Activated naive CD8-positive, alpha-beta T cell treated with anti-CD3 and anti-CD28 coated beads for 36 hours (primary cell): ENCODE measurements at regions not wholly inside any gene's neighbourhood (a gene's known extent, or its start where the extent isn't known, plus 50 kb on each side); places are given as distances from the start of the nearest gene placed in this dataset.

ENCODE experiments used
- DNase-seq: peaks from one replicate; pipeline ENCODE4 v3.0.0; 2021
- H3K27ac Mint-ChIP-seq: one replicate; pipeline ENCODE4 v1.8.0; 2022; ENCODE audit warnings: mild to moderate bottlenecking, moderate library complexity, mixed read lengths
- H3K27me3 Mint-ChIP-seq: one replicate; pipeline ENCODE4 v1.8.0; 2022; ENCODE audit warnings: mild to moderate bottlenecking, mixed read lengths
- H3K36me3 Mint-ChIP-seq: one replicate; pipeline ENCODE4 v1.8.0; 2021; ENCODE audit warnings: mild to moderate bottlenecking, mixed read lengths
- H3K4me1 Mint-ChIP-seq: one replicate; pipeline ENCODE4 v1.8.0; 2021; ENCODE audit warnings: mixed read lengths
- H3K4me3 Mint-ChIP-seq: one replicate; pipeline ENCODE4 v1.8.0; 2022; ENCODE audit warnings: mild to moderate bottlenecking, moderate library complexity, mixed read lengths
- H3K9me3 Mint-ChIP-seq: one replicate; pipeline ENCODE4 v1.8.0; 2022; ENCODE audit warnings: mixed read lengths

GRCh38 chrX:118167361-118167760, 50.8 kb upstream of the KLHL13 start:
- Mint-ChIP-seq H3K27ac (no peak overlapping the region), H3K36me3 (no peaks in the 10 kb centered on the region), H3K9me3 (no peaks in the 10 kb centered on the region), H3K27me3 (peaks cover 3% of the 10 kb centered on the region), H3K4me1 (no peaks in the 10 kb centered on the region), H3K4me3 (no peak overlapping the region)
- no peak for DNase-seq

- no peaks in the 10 kb centered on the region for H3K9me3 Mint-ChIP-seq
- peaks cover 3% of the 10 kb centered on the region for H3K27me3 Mint-ChIP-seq
- H3K4me1 Mint-ChIP-seq: peaks cover 2% of the 10 kb centered on the region
- DNase-seq: no peak
- H3K4me3 Mint-ChIP-seq: no peak overlapping the region
- H3K27ac Mint-ChIP-seq: no peak overlapping the region
- no peaks in the 10 kb centered on the region for H3K36me3 Mint-ChIP-seq
These were observed 54.7 kb upstream of the KLHL13 start for GRCh38 chrX:118171356-118171755.

GRCh38 chrX:118174516-118175098, 58.0 kb upstream of the KLHL13 start:
- Mint-ChIP-seq H3K27me3 (no peaks in the 10 kb centered on the region), H3K9me3 (no peaks in the 10 kb centered on the region), H3K4me3 (no peak overlapping the region), H3K4me1 (peaks cover 2% of the 10 kb centered on the region), H3K36me3 (no peaks in the 10 kb centered on the region), H3K27ac (no peak overlapping the region)
- DNase-seq: no peak

GRCh38 chrX:118177708-118178107, 61.1 kb upstream of the KLHL13 start:
- no peaks in the 10 kb centered on the region for H3K9me3 Mint-ChIP-seq
- no peak overlapping the region for H3K27ac Mint-ChIP-seq
- no peaks in the 10 kb centered on the region for H3K36me3 Mint-ChIP-seq
- no peak overlapping the region for H3K4me3 Mint-ChIP-seq
- peaks cover 2% of the 10 kb centered on the region for H3K4me1 Mint-ChIP-seq
- no peaks in the 10 kb centered on the region for H3K27me3 Mint-ChIP-seq
- no peak for DNase-seq

GRCh38 chrX:118178450-118178849, 61.8 kb upstream of the KLHL13 start:
- no peaks in the 10 kb centered on the region for H3K9me3 Mint-ChIP-seq
- DNase-seq: no peak
- no peaks in the 10 kb centered on the region for H3K36me3 Mint-ChIP-seq
- no peaks in the 10 kb centered on the region for H3K27me3 Mint-ChIP-seq
- H3K27ac Mint-ChIP-seq: no peak overlapping the region
- H3K4me3 Mint-ChIP-seq: no peak overlapping the region
- no peaks in the 10 kb centered on the region for H3K4me1 Mint-ChIP-seq

- Mint-ChIP-seq H3K9me3 (no peaks in the 10 kb centered on the region), H3K27me3 (no peaks in the 10 kb centered on the region), H3K27ac (no peak overlapping the region), H3K4me3 (no peak overlapping the region), H3K36me3 (no peaks in the 10 kb centered on the region), H3K4me1 (no peaks in the 10 kb centered on the region)
- no peak for DNase-seq
These were observed 62.6 kb upstream of the KLHL13 start for GRCh38 chrX:118179161-118179560.

- no peak overlapping the region for H3K27ac Mint-ChIP-seq
- no peaks in the 10 kb centered on the region for H3K27me3 Mint-ChIP-seq
- no peaks in the 10 kb centered on the region for H3K36me3 Mint-ChIP-seq
- no peaks in the 10 kb centered on the region for H3K4me1 Mint-ChIP-seq
- no peaks in the 10 kb centered on the region for H3K9me3 Mint-ChIP-seq
- no peak overlapping the region for H3K4me3 Mint-ChIP-seq
- no peak for DNase-seq
These were observed 63.1 kb upstream of the KLHL13 start for GRCh38 chrX:118179718-118180117.

GRCh38 chrX:118181030-118181429, 64.4 kb upstream of the KLHL13 start:
- H3K4me3 Mint-ChIP-seq: no peak overlapping the region
- H3K9me3 Mint-ChIP-seq: no peaks in the 10 kb centered on the region
- no peaks in the 10 kb centered on the region for H3K4me1 Mint-ChIP-seq
- no peaks in the 10 kb centered on the region for H3K27me3 Mint-ChIP-seq
- H3K36me3 Mint-ChIP-seq: no peaks in the 10 kb centered on the region
- H3K27ac Mint-ChIP-seq: no peak overlapping the region
- no peak for DNase-seq

GRCh38 chrX:118182025-118182424, 65.4 kb upstream of the KLHL13 start:
- H3K27me3 Mint-ChIP-seq: no peaks in the 10 kb centered on the region
- DNase-seq: no peak
- H3K4me1 Mint-ChIP-seq: no peaks in the 10 kb centered on the region
- H3K36me3 Mint-ChIP-seq: no peaks in the 10 kb centered on the region
- H3K9me3 Mint-ChIP-seq: no peaks in the 10 kb centered on the region
- H3K27ac Mint-ChIP-seq: no peak overlapping the region
- no peak overlapping the region for H3K4me3 Mint-ChIP-seq

- Mint-ChIP-seq H3K9me3 (no peaks in the 10 kb centered on the region), H3K27me3 (no peaks in the 10 kb centered on the region), H3K27ac (no peak overlapping the region), H3K4me3 (no peak overlapping the region), H3K36me3 (no peaks in the 10 kb centered on the region), H3K4me1 (no peaks in the 10 kb centered on the region)
- no peak for DNase-seq
These were observed 66.1 kb upstream of the KLHL13 start for GRCh38 chrX:118182681-118183080.

GRCh38 chrX:118183606-118184005, 67.0 kb upstream of the KLHL13 start:
- no peaks in the 10 kb centered on the region for H3K9me3 Mint-ChIP-seq
- no peak overlapping the region for H3K27ac Mint-ChIP-seq
- no peaks in the 10 kb centered on the region for H3K36me3 Mint-ChIP-seq
- no peaks in the 10 kb centered on the region for H3K4me1 Mint-ChIP-seq
- no peak for DNase-seq
- H3K4me3 Mint-ChIP-seq: no peak overlapping the region
- no peaks in the 10 kb centered on the region for H3K27me3 Mint-ChIP-seq

- Mint-ChIP-seq H3K27ac (no peak overlapping the region), H3K27me3 (no peaks in the 10 kb centered on the region), H3K9me3 (no peaks in the 10 kb centered on the region), H3K36me3 (no peaks in the 10 kb centered on the region), H3K4me1 (no peaks in the 10 kb centered on the region), H3K4me3 (no peak overlapping the region)
- DNase-seq: no peak
These were observed 70.5 kb upstream of the KLHL13 start for GRCh38 chrX:118187100-118187499.

GRCh38 chrX:118189000-118189399, 72.4 kb upstream of the KLHL13 start:
- no peaks in the 10 kb centered on the region for H3K27me3 Mint-ChIP-seq
- no peaks in the 10 kb centered on the region for H3K4me1 Mint-ChIP-seq
- no peak overlapping the region for H3K27ac Mint-ChIP-seq
- no peak for DNase-seq
- H3K4me3 Mint-ChIP-seq: no peak overlapping the region
- no peaks in the 10 kb centered on the region for H3K9me3 Mint-ChIP-seq
- H3K36me3 Mint-ChIP-seq: no peaks in the 10 kb centered on the region

GRCh38 chrX:118189628-118190027, 73.0 kb upstream of the KLHL13 start:
- H3K27me3 Mint-ChIP-seq: no peaks in the 10 kb centered on the region
- H3K4me3 Mint-ChIP-seq: no peak overlapping the region
- no peaks in the 10 kb centered on the region for H3K9me3 Mint-ChIP-seq
- no peaks in the 10 kb centered on the region for H3K36me3 Mint-ChIP-seq
- H3K4me1 Mint-ChIP-seq: no peaks in the 10 kb centered on the region
- no peak overlapping the region for H3K27ac Mint-ChIP-seq
- DNase-seq: no peak

GRCh38 chrX:118197730-118198129, 81.1 kb upstream of the KLHL13 start:
- no peaks in the 10 kb centered on the region for H3K36me3 Mint-ChIP-seq
- H3K9me3 Mint-ChIP-seq: no peaks in the 10 kb centered on the region
- no peak for DNase-seq
- no peaks in the 10 kb centered on the region for H3K27me3 Mint-ChIP-seq
- no peak overlapping the region for H3K27ac Mint-ChIP-seq
- H3K4me3 Mint-ChIP-seq: no peak overlapping the region
- H3K4me1 Mint-ChIP-seq: no peaks in the 10 kb centered on the region

- H3K4me3 Mint-ChIP-seq: no peak overlapping the region
- H3K4me1 Mint-ChIP-seq: no peaks in the 10 kb centered on the region
- DNase-seq: no peak
- no peaks in the 10 kb centered on the region for H3K36me3 Mint-ChIP-seq
- no peak overlapping the region for H3K27ac Mint-ChIP-seq
- H3K27me3 Mint-ChIP-seq: no peaks in the 10 kb centered on the region
- H3K9me3 Mint-ChIP-seq: no peaks in the 10 kb centered on the region
These were observed 82.0 kb upstream of the KLHL13 start for GRCh38 chrX:118198577-118198976.

- Mint-ChIP-seq H3K36me3 (no peaks in the 10 kb centered on the region), H3K9me3 (no peaks in the 10 kb centered on the region), H3K4me3 (no peak overlapping the region), H3K27ac (no peak overlapping the region), H3K27me3 (no peaks in the 10 kb centered on the region), H3K4me1 (no peaks in the 10 kb centered on the region)
- no peak for DNase-seq
These were observed 83.4 kb upstream of the KLHL13 start for GRCh38 chrX:118199997-118200396.
